SU-DHL-6 (cell line): ENCODE measurements at regions not wholly inside any gene's neighbourhood (a gene's known extent, or its start where the extent isn't known, plus 50 kb on each side); places are given as distances from the start of the nearest gene placed in this dataset.

Experiments used
- H2AFZ ChIP-seq: fragments of 200-600 bp; sonication (generic); 2 replicates; pipeline ENCODE4 v1.6.1; 2014; ENCODE audit warnings: low read depth, mild to moderate bottlenecking, moderate library complexity, mixed read lengths, antibody characterized with exemption, low read length; ENCODE audit not compliant: severe bottlenecking
- H3F3A ChIP-seq: fragments of 200-600 bp; shearing (Covaris generic); 2 replicates; pipeline ENCODE4 v1.6.0; 2016; ENCODE audit warnings: antibody characterized with exemption, mild to moderate bottlenecking; ENCODE audit not compliant: insufficient read depth
- H3K27ac ChIP-seq: fragments of 200-600 bp; sonication (generic); 2 replicates; pipeline ENCODE4 v1.5.1; 2016; ENCODE audit warnings: low read depth, mild to moderate bottlenecking, low read length, moderate library complexity, mixed read lengths
- H3K27me3 ChIP-seq: fragments of 200-600 bp; sonication (generic), shearing (Covaris generic); 2 replicates; pipeline ENCODE4 v1.6.0; 2014; ENCODE audit warnings: mild to moderate bottlenecking, low read length
- H3K36me3 ChIP-seq: fragments of 200-600 bp; sonication (generic); 2 replicates; pipeline ENCODE4 v1.6.1; 2014; ENCODE audit warnings: mild to moderate bottlenecking, low read length, mixed read lengths
- H3K4me2 ChIP-seq: fragments of 300-600, 200-600 bp; shearing (Covaris generic), sonication (generic); 2 replicates; pipeline ENCODE4 v1.6.0; 2014; ENCODE audit warnings: low read length, low read depth, mild to moderate bottlenecking; ENCODE audit not compliant: poor library complexity, severe bottlenecking
- H3K4me3 ChIP-seq: fragments of 200-600 bp; sonication (generic); 2 replicates; pipeline ENCODE4 v1.5.1; 2014; ENCODE audit warnings: antibody characterized with exemption, low read length, mild to moderate bottlenecking, mixed read lengths; ENCODE audit not compliant: insufficient read depth, poor library complexity, severe bottlenecking
- H3K79me2 ChIP-seq: fragments of 200-600 bp; sonication (generic); 2 replicates; pipeline ENCODE4 v1.6.1; 2014; ENCODE audit warnings: mild to moderate bottlenecking, low read length, moderate library complexity; ENCODE audit not compliant: insufficient read depth
- H3K9ac ChIP-seq: fragments of 200-600 bp; sonication (generic); 2 replicates; pipeline ENCODE4 v1.7.0; 2014; ENCODE audit warnings: mild to moderate bottlenecking, low read length
- H3K9me2 ChIP-seq: fragments of 200-600 bp; sonication (generic); replicated peaks from 2 replicates; pipeline ENCODE4 v1.6.1; 2014; ENCODE audit warnings: low read length; ENCODE audit not compliant: insufficient read depth
- H3K9me3 ChIP-seq: fragments of 200-600 bp; sonication (generic); 2 replicates; pipeline ENCODE4 v1.6.1; 2014; ENCODE audit warnings: low read length, mixed read lengths; ENCODE audit not compliant: insufficient read depth
- H4K20me1 ChIP-seq: fragments of 200-600 bp; sonication (generic); 2 replicates; pipeline ENCODE4 v1.6.1; 2014; ENCODE audit warnings: low read depth, mild to moderate bottlenecking, antibody characterized with exemption, low read length, moderate library complexity, mixed read lengths
- EZH2phosphoT487 ChIP-seq: fragments of 200-600 bp; sonication (generic), shearing (Covaris generic); conservative IDR thresholded peaks from 2 replicates; pipeline ENCODE4 v1.6.1; 2018; ENCODE audit warnings: mild to moderate bottlenecking, antibody characterized with exemption, low read length, moderate library complexity, mixed read lengths
- TF ChIP-seq, protein P1 (sequence below): fragments of 200-600 bp; sonication (generic); IDR thresholded peaks from one replicate; pipeline ENCODE4 v1.5.1; 2017; ENCODE audit warnings: antibody characterized with exemption, mild to moderate bottlenecking, low read length, moderate library complexity; ENCODE audit not compliant: insufficient read depth, poor library complexity, severe bottlenecking

DNA sequence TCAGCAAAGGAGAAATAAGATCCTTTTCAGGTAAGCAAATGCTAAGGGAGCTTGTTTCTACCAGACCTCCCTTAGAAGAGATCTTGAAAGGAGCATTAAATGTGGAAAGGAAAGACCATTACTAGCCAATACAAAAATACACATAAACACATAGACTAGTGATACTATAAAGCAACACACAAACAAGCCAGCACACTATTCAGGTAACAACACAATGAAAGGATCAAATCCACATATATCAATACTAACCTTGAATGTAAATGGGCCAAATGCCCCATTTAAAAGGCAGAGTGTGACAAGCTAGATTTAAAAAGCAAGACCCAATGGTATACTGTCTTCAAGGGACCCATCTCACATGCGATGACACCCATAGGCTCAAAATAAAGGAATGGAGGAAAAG, 317.6 kb downstream of the TBL1XR1 start:
- H3K36me3 ChIP-seq = no peaks in the 10 kb centered on the region
- no peaks in the 10 kb centered on the region for H3K9me2 ChIP-seq
- no peak overlapping the region for H3K27ac ChIP-seq
- H3K9ac ChIP-seq = no peak overlapping the region
- no peaks in the 10 kb centered on the region for H3F3A ChIP-seq
- H4K20me1 ChIP-seq = no peaks in the 10 kb centered on the region
- H3K9me3 ChIP-seq = no peaks in the 10 kb centered on the region
- no peak overlapping the region for H3K4me2 ChIP-seq
- no peak overlapping the region for H3K4me3 ChIP-seq
- H3K27me3 ChIP-seq = no peaks in the 10 kb centered on the region
- TF ChIP-seq EZH2phosphoT487 = no peak
- TF ChIP-seq, protein P1, sequence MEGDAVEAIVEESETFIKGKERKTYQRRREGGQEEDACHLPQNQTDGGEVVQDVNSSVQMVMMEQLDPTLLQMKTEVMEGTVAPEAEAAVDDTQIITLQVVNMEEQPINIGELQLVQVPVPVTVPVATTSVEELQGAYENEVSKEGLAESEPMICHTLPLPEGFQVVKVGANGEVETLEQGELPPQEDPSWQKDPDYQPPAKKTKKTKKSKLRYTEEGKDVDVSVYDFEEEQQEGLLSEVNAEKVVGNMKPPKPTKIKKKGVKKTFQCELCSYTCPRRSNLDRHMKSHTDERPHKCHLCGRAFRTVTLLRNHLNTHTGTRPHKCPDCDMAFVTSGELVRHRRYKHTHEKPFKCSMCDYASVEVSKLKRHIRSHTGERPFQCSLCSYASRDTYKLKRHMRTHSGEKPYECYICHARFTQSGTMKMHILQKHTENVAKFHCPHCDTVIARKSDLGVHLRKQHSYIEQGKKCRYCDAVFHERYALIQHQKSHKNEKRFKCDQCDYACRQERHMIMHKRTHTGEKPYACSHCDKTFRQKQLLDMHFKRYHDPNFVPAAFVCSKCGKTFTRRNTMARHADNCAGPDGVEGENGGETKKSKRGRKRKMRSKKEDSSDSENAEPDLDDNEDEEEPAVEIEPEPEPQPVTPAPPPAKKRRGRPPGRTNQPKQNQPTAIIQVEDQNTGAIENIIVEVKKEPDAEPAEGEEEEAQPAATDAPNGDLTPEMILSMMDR = no peak
- no peak overlapping the region for H2AFZ ChIP-seq
- no peaks in the 10 kb centered on the region for H3K79me2 ChIP-seq

DNA sequence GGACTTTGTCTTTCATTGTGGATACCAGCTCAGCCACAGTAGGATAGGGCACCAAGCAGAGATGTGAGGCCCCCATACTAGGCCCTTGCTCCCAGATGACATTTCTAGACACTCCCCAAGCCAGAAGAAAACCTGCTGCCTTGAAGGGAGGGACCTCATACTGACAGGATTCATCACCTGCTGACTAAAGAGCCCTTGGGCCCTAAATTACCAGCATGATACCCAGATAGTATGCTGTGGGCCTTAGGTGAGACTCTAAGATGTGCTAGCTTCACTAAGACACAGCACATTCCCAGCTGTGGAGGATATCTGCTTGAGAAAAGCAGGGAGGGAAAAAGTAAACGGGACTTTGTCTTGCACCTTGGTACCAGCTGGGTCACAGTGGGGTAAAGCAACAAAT, 324.0 kb downstream of the TBL1XR1 start:
- Histone ChIP-seq H3K4me3 (no peak overlapping the region), H3F3A (no peaks in the 10 kb centered on the region), H3K27ac (no peak overlapping the region), H3K79me2 (no peaks in the 10 kb centered on the region), H3K4me2 (no peak overlapping the region), H3K27me3 (no peaks in the 10 kb centered on the region), H3K9ac (no peak overlapping the region), H3K36me3 (no peaks in the 10 kb centered on the region), H2AFZ (peak overlapping the region; percentile 65), H3K9me3 (no peaks in the 10 kb centered on the region), H3K9me2 (no peaks in the 10 kb centered on the region), H4K20me1 (no peaks in the 10 kb centered on the region)
- TF ChIP-seq, protein P1 = no peak

DNA sequence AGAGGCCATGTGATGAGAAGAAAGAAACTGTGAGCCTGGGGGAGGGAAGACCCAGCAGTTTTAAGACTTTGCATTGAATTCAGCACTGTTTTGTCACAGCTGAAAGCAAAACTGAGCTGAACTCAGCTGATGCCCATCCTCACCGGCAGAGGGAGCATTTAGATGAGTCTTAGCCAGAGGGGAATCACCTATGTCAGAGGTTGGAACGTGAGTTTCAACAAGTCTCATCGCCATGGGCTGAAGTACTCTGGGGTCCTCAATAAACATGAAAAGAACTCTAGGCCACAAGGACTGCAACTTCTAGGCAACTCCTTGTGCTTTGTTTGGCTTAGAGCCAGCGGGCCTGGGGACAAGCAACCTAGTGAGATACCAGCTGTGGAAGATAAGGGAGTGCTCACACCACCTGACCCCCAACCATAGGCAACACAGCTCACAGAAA, 324.5 kb downstream of the TBL1XR1 start:
- no peaks in the 10 kb centered on the region for H3K9me2 ChIP-seq
- H3K9me3 ChIP-seq = no peaks in the 10 kb centered on the region
- H3K27me3 ChIP-seq = no peaks in the 10 kb centered on the region
- H3K79me2 ChIP-seq = no peaks in the 10 kb centered on the region
- no peaks in the 10 kb centered on the region for H4K20me1 ChIP-seq
- no peak overlapping the region for H3K9ac ChIP-seq
- no peak overlapping the region for H3K4me2 ChIP-seq
- H3K4me3 ChIP-seq = no peak overlapping the region
- H3K27ac ChIP-seq = no peak overlapping the region
- no peak for TF ChIP-seq EZH2phosphoT487
- TF ChIP-seq, protein P1 = peak; percentile 77
- H3F3A ChIP-seq = no peaks in the 10 kb centered on the region
- no peaks in the 10 kb centered on the region for H3K36me3 ChIP-seq
- peak overlapping the region; percentile 65 for H2AFZ ChIP-seq
